H9 (cell line): ENCODE measurements at regions not wholly inside any gene's neighbourhood (a gene's known extent, or its start where the extent isn't known, plus 50 kb on each side); places are given as distances from the start of the nearest gene placed in this dataset.

Source experiments
- DNase-seq: peaks from one replicate; pipeline ENCODE4 v3.0.0-alpha.2; 2017
- H2AFZ ChIP-seq: one replicate; pipeline ENCODE4 v1.6.1; 2013; ENCODE audit warnings: mild to moderate bottlenecking, low read length, control low read depth, moderate library complexity
- H2AK5ac ChIP-seq: 2 replicates; pipeline ENCODE4 v1.6.1; 2013; ENCODE audit warnings: low read length, control low read depth, mixed read lengths; ENCODE audit not compliant: insufficient read length
- H2BK120ac ChIP-seq: one replicate; pipeline ENCODE4 v1.6.1; 2013; ENCODE audit warnings: low read depth, mild to moderate bottlenecking, low read length, control low read depth, inconsistent platforms; ENCODE audit not compliant: poor library complexity, severe bottlenecking
- H2BK12ac ChIP-seq: 2 replicates; pipeline ENCODE4 v1.6.1; 2013; ENCODE audit warnings: low read length, control low read depth, mixed read lengths, low read depth; ENCODE audit not compliant: insufficient read length
- H2BK15ac ChIP-seq: 2 replicates; pipeline ENCODE4 v1.6.1; 2013; ENCODE audit warnings: low read depth, low read length, control low read depth
- H2BK20ac ChIP-seq: one replicate; pipeline ENCODE4 v1.6.1; 2013; ENCODE audit warnings: low read depth, mild to moderate bottlenecking, low read length, control low read depth, inconsistent platforms; ENCODE audit not compliant: poor library complexity, severe bottlenecking
- H2BK5ac ChIP-seq: 2 replicates; pipeline ENCODE4 v1.6.1; 2013; ENCODE audit warnings: low read length, control low read depth, mixed read lengths; ENCODE audit not compliant: insufficient read length
- H3K14ac ChIP-seq: 2 replicates; pipeline ENCODE4 v1.6.1; 2013; ENCODE audit warnings: low read length, control low read depth; ENCODE audit not compliant: insufficient read depth
- H3K18ac ChIP-seq: 2 replicates; pipeline ENCODE4 v1.6.1; 2013; ENCODE audit warnings: low read depth, mild to moderate bottlenecking, mixed read lengths, low read length, control low read depth; ENCODE audit not compliant: insufficient read length
- H3K23ac ChIP-seq: 2 replicates; pipeline ENCODE4 v1.6.1; 2013; ENCODE audit warnings: low read length, control low read depth, mixed read lengths, low read depth; ENCODE audit not compliant: insufficient read length
- H3K23me2 ChIP-seq: 2 replicates; pipeline ENCODE4 v1.6.1; 2013; ENCODE audit warnings: low read depth, mild to moderate bottlenecking, mixed read lengths, low read length, control low read depth; ENCODE audit not compliant: insufficient read length, poor library complexity, severe bottlenecking
- H3K27ac ChIP-seq: 2 replicates; pipeline ENCODE4 v1.5.1; 2013; ENCODE audit warnings: low read length, control low read depth, mixed read lengths, low read depth; ENCODE audit not compliant: insufficient read length
- H3K27me3 ChIP-seq: 2 replicates; pipeline ENCODE4 v1.6.1; 2013; ENCODE audit warnings: low read length, control low read depth, inconsistent platforms; ENCODE audit not compliant: insufficient read depth
- H3K4ac ChIP-seq: 2 replicates; pipeline ENCODE4 v1.6.1; 2013; ENCODE audit warnings: low read depth, mild to moderate bottlenecking, control low read depth, inconsistent platforms, low read length, moderate library complexity
- H3K4me1 ChIP-seq: 2 replicates; pipeline ENCODE4 v1.6.1; 2013; ENCODE audit warnings: low read length, control low read depth, inconsistent platforms; ENCODE audit not compliant: insufficient read depth
- H3K4me2 ChIP-seq: 2 replicates; pipeline ENCODE4 v1.6.1; 2013; ENCODE audit warnings: low read length, control low read depth, mixed read lengths; ENCODE audit not compliant: insufficient read length, insufficient read depth
- H3K56ac ChIP-seq: 2 replicates; pipeline ENCODE4 v1.6.1; 2013; ENCODE audit warnings: low read depth, mild to moderate bottlenecking, mixed read lengths, low read length, control low read depth; ENCODE audit not compliant: insufficient read length
- H3K79me1 ChIP-seq: 2 replicates; pipeline ENCODE4 v1.6.1; 2013; ENCODE audit warnings: low read depth, mild to moderate bottlenecking, moderate library complexity, low read length, control low read depth, inconsistent platforms; ENCODE audit not compliant: insufficient read depth, poor library complexity, severe bottlenecking
- H3K79me2 ChIP-seq: 2 replicates; pipeline ENCODE4 v1.6.1; 2013; ENCODE audit warnings: low read length, control low read depth, inconsistent platforms; ENCODE audit not compliant: insufficient read depth
- H3K9ac ChIP-seq: 2 replicates; pipeline ENCODE4 v1.6.1; 2013; ENCODE audit warnings: low read length, control low read depth, mixed read lengths; ENCODE audit not compliant: insufficient read length; ENCODE audit errors: extremely low read depth
- H3K9me3 ChIP-seq: one replicate; pipeline ENCODE4 v1.6.1; 2013; ENCODE audit warnings: low read depth, low read length, inconsistent platforms; ENCODE audit not compliant: control insufficient read depth
- H3T11ph ChIP-seq: one replicate; pipeline ENCODE4 v1.6.1; 2013; ENCODE audit warnings: mild to moderate bottlenecking, low read length, control low read depth, inconsistent platforms
- H4K20me1 ChIP-seq: one replicate; pipeline ENCODE4 v1.6.1; 2013; ENCODE audit not compliant: control insufficient read depth, insufficient read length, insufficient read depth
- H4K5ac ChIP-seq: 2 replicates; pipeline ENCODE4 v1.6.1; 2013; ENCODE audit warnings: low read depth, mild to moderate bottlenecking, mixed read lengths, low read length, control low read depth; ENCODE audit not compliant: insufficient read length
- H4K8ac ChIP-seq: replicated peaks from 2 replicates; pipeline ENCODE4 v1.6.1; 2013; ENCODE audit warnings: low read length, control low read depth, mixed read lengths, low read depth; ENCODE audit not compliant: insufficient read length
- H4K91ac ChIP-seq: 2 replicates; pipeline ENCODE4 v1.6.1; 2013; ENCODE audit warnings: low read depth, mild to moderate bottlenecking, moderate library complexity, mixed read lengths, low read length, control low read depth; ENCODE audit not compliant: insufficient read length
- H3K27ac Mint-ChIP-seq, 3 experiments: 2 replicates in 2 of 3; 3 replicates in 1 of 3; pipeline ENCODE4 v1.8.0; 2020 to 2021; ENCODE audit warnings: mixed read lengths in 3 of 3, mild to moderate bottlenecking in 1 of 3, moderate library complexity in 1 of 3
- H3K27me3 Mint-ChIP-seq: 2 replicates; pipeline ENCODE4 v1.8.0; 2021; ENCODE audit warnings: low read depth, mild to moderate bottlenecking, moderate library complexity, mixed read lengths
- H3K36me3 Mint-ChIP-seq, 3 experiments: 2 replicates in 2 of 3; 3 replicates in 1 of 3; pipeline ENCODE4 v1.8.0; 2020 to 2021; ENCODE audit warnings: low read depth in 3 of 3, mixed read lengths in 3 of 3; ENCODE audit not compliant: insufficient read depth in 1 of 3
- H3K4me1 Mint-ChIP-seq, 2 experiments: 2 replicates each; pipeline ENCODE4 v1.8.0; 2020; ENCODE audit warnings: mixed read lengths in 2 of 2
- H3K4me3 Mint-ChIP-seq, 2 experiments: 2 replicates in 1 of 2; 3 replicates in 1 of 2; pipeline ENCODE4 v1.8.0; 2020 to 2021; ENCODE audit warnings: mild to moderate bottlenecking in 2 of 2, mixed read lengths in 2 of 2, moderate library complexity in 1 of 2
- H3K9me3 Mint-ChIP-seq, 2 experiments: 2 replicates in 1 of 2; 3 replicates in 1 of 2; pipeline ENCODE4 v1.8.0; 2020; ENCODE audit warnings: mild to moderate bottlenecking in 2 of 2, mixed read lengths in 2 of 2, moderate library complexity in 1 of 2
- WGBS: extraction: QIAGEN DNeasy Blood & Tissue Kit; methylation state at CpG from one replicate; pipeline ENCODE4 v1.1.7; 2013; ENCODE audit warnings: missing lambda C conversion rate, low lambda C conversion rate, mixed read lengths; ENCODE audit not compliant: insufficient read length; ENCODE audit errors: extremely low coverage; 5-methylcytosine and 5-hydroxymethylcytosine counted together
- TF ChIP-seq, protein P1 (sequence below): fragments of 200-600 bp; sonication (generic); conservative IDR thresholded peaks from 3 replicates; pipeline ENCODE4 v1.8.0; 2021; ENCODE audit warnings: antibody characterized with exemption, mild to moderate bottlenecking

DNA sequence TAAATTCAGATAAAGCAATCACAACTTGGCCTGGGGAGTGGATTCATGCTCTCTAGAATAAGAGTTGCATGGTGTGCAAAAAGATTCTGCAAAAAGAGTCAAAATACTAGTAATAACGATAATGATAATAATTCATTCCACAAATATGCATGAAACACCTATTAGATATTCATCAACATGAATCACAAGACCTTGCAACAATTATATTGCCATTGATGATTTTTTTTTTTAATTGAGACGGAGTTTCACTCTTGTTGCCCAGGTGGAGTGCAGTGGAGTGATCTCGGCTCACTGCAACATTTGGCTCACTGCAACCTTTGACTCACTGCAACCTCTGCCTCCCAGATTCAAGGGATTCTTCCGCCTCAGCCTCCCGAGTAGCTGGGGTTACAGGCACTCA is 109.2 kb upstream of the FLRT2 start:
- H2BK120ac ChIP-seq: no peak overlapping the region
- no peaks in the 10 kb centered on the region for H3K79me1 ChIP-seq
- H3K4me2 ChIP-seq: no peak overlapping the region
- H3K36me3 Mint-ChIP-seq: no peaks in the 10 kb centered on the region
- no peak overlapping the region for H2BK15ac ChIP-seq
- H4K91ac ChIP-seq: no peak overlapping the region
- H2AFZ ChIP-seq: no peak overlapping the region
- no peak overlapping the region for H3K27ac ChIP-seq
- H3K23ac ChIP-seq: no peak overlapping the region
- no peak overlapping the region for H2AK5ac ChIP-seq
- no peak overlapping the region for H4K5ac ChIP-seq
- no peak overlapping the region for H4K8ac ChIP-seq
- no peak overlapping the region for H3K56ac ChIP-seq
- H2BK5ac ChIP-seq: no peak overlapping the region
- no peak overlapping the region for H3K18ac ChIP-seq
- no peaks in the 10 kb centered on the region for H3K4me1 ChIP-seq
- no peak overlapping the region for H3T11ph ChIP-seq
- H3K9me3 Mint-ChIP-seq: no peaks in the 10 kb centered on the region
- H3K14ac ChIP-seq: no peak overlapping the region
- H2BK20ac ChIP-seq: no peak overlapping the region
- TF ChIP-seq, protein P1, sequence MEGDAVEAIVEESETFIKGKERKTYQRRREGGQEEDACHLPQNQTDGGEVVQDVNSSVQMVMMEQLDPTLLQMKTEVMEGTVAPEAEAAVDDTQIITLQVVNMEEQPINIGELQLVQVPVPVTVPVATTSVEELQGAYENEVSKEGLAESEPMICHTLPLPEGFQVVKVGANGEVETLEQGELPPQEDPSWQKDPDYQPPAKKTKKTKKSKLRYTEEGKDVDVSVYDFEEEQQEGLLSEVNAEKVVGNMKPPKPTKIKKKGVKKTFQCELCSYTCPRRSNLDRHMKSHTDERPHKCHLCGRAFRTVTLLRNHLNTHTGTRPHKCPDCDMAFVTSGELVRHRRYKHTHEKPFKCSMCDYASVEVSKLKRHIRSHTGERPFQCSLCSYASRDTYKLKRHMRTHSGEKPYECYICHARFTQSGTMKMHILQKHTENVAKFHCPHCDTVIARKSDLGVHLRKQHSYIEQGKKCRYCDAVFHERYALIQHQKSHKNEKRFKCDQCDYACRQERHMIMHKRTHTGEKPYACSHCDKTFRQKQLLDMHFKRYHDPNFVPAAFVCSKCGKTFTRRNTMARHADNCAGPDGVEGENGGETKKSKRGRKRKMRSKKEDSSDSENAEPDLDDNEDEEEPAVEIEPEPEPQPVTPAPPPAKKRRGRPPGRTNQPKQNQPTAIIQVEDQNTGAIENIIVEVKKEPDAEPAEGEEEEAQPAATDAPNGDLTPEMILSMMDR: no peak
- H3K27me3 ChIP-seq: no peaks in the 10 kb centered on the region
- H3K79me2 ChIP-seq: no peaks in the 10 kb centered on the region
- no peak overlapping the region for H3K27ac Mint-ChIP-seq
- H3K23me2 ChIP-seq: no peaks in the 10 kb centered on the region
- H3K27me3 Mint-ChIP-seq: no peaks in the 10 kb centered on the region
- no peaks in the 10 kb centered on the region for H3K9me3 ChIP-seq
- no peak overlapping the region for H3K4me3 Mint-ChIP-seq
- no CpG with 5 or more reads among the region's 5 CpGs for WGBS
- H2BK12ac ChIP-seq: no peak overlapping the region
- no peaks in the 10 kb centered on the region for H3K4me1 Mint-ChIP-seq
- H3K4ac ChIP-seq: no peak overlapping the region
- no peak overlapping the region for H3K9ac ChIP-seq
- H4K20me1 ChIP-seq: no peaks in the 10 kb centered on the region
- no peak for DNase-seq
